Thyroid gland (tissue), 4 donors: ENCODE measurements at regions not wholly inside any gene's neighbourhood (a gene's known extent, or its start where the extent isn't known, plus 50 kb on each side); places are given as distances from the start of the nearest gene placed in this dataset.

Source experiments
- DNase-seq, 2 donors: peaks; one replicate each; pipeline ENCODE4 v3.0.0-alpha.2; 2019
- H3K27ac ChIP-seq, 3 donors: fragments of 200-600 bp; sonication (generic); 1 replicate in 2 of 3; 2 replicates in 1 of 3; pipeline ENCODE4 v1.5.1; 2016 to 2019; ENCODE audit warnings: mild to moderate bottlenecking in 1 of 3, moderate library complexity in 1 of 3
- H3K27me3 ChIP-seq: fragments of 200-600 bp; sonication (generic); one replicate; pipeline ENCODE4 v1.5.1; 2019
- H3K36me3 ChIP-seq, 2 donors: fragments of 200-600 bp; sonication (generic); one replicate each; pipeline ENCODE4 v1.5.1; 2016 to 2019
- H3K4me1 ChIP-seq, 2 donors: fragments of 200-600 bp; sonication (generic); one replicate each; pipeline ENCODE4 v1.5.1; 2017 to 2019
- H3K4me3 ChIP-seq, 3 donors: fragments of 200-600 bp; sonication (generic); replicated peaks in 1 of 3; 1 replicate in 2 of 3; 2 replicates in 1 of 3; pipeline ENCODE4 v1.5.1; 2016; ENCODE audit warnings: mild to moderate bottlenecking in 1 of 3
- H3K9me3 ChIP-seq: fragments of 200-600 bp; sonication (generic); one replicate; pipeline ENCODE4 v1.5.1; 2017
- POLR2A ChIP-seq, 2 donors: fragments of 450-650 bp; IDR thresholded peaks; one replicate each; pipeline ENCODE4 v1.6.1; 2017; ENCODE audit warnings: antibody characterized with exemption in 2 of 2, mild to moderate bottlenecking in 2 of 2, moderate library complexity in 1 of 2
- WGBS, 2 donors: methylation state at CpG; one replicate each; pipeline ENCODE4 v1.1.5; 2017; 5-methylcytosine and 5-hydroxymethylcytosine counted together
- intact Hi-C: fragments of 100-400 bp; cut with DNase I; formaldehyde crosslinking; loops from one replicate; pipeline ENCODE4 v1.15.1; 2023
- TF ChIP-seq, protein P1 (sequence below), 6 experiments: fragments of 200-600 bp in 3 of 6; fragments of 450-650 bp in 3 of 6; sonication (generic) in 3 of 6; IDR thresholded peaks; one replicate each; pipeline ENCODE4 v1.5.1; 2016 to 2019; ENCODE audit warnings: antibody characterized with exemption in 6 of 6, mild to moderate bottlenecking in 2 of 6, inconsistent platforms in 1 of 6, moderate library complexity in 1 of 6

DNA sequence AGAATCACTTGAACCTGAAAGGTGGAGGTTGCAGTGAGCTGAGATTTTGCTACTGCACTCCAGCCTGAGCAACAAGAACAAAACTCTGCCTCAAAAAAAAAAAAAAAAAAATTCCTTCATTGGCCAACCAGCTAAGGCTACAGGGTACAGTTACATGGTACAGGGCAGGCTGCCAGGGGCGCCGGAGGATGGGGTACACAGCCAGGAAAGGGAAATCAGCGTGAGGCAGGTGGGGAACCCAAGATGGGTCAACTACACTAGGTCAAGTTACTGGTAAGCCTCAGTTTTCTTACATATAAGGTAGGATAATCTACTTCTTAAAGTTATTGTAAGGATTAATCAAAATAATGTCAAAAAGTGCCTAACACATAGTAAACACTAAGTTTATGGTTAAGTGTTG, 69.6 kb upstream of the KCNK12 start:
- Histone ChIP-seq H3K27ac (no peak overlapping the region), H3K9me3 (no peaks in the 10 kb centered on the region), H3K4me3 (no peak overlapping the region), H3K4me1 (no peaks in the 10 kb centered on the region), H3K27me3 (no peaks in the 10 kb centered on the region), H3K36me3 (no peaks in the 10 kb centered on the region)
- TF ChIP-seq POLR2A (IDR thresholded peaks at IDR 0.05), result no peak
- TF ChIP-seq, protein P1, sequence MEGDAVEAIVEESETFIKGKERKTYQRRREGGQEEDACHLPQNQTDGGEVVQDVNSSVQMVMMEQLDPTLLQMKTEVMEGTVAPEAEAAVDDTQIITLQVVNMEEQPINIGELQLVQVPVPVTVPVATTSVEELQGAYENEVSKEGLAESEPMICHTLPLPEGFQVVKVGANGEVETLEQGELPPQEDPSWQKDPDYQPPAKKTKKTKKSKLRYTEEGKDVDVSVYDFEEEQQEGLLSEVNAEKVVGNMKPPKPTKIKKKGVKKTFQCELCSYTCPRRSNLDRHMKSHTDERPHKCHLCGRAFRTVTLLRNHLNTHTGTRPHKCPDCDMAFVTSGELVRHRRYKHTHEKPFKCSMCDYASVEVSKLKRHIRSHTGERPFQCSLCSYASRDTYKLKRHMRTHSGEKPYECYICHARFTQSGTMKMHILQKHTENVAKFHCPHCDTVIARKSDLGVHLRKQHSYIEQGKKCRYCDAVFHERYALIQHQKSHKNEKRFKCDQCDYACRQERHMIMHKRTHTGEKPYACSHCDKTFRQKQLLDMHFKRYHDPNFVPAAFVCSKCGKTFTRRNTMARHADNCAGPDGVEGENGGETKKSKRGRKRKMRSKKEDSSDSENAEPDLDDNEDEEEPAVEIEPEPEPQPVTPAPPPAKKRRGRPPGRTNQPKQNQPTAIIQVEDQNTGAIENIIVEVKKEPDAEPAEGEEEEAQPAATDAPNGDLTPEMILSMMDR (IDR thresholded peaks at IDR 0.05), result no peak
- 84 to 89% methylated on average over 3 of the region's 3 CpGs for WGBS, 2 donors
- no peak for DNase-seq
- intact Hi-C loops, result no loop called here

DNA sequence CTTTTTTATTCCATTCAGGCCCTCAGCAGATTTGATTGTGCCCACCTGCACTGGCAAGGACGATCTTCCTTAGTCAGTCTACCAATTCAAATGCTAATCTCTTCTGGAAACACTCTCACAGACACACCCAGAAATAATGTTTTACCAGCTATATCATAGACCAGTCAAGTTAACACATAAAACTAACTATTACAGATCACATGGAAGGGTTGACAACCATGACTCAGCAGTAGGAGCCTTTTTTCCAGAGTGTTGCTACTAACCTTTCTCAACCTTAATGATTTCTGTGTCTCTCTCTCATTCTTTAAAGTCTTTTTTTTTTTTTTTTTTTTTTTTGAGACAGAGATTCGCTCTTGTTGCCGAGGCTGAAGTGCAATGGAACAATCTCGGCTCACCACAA, 68.7 kb upstream of the KCNK12 start:
- Histone ChIP-seq H3K4me3 (no peak overlapping the region), H3K9me3 (no peaks in the 10 kb centered on the region), H3K4me1 (no peaks in the 10 kb centered on the region), H3K36me3 (no peaks in the 10 kb centered on the region), H3K27me3 (no peaks in the 10 kb centered on the region), H3K27ac (no peak overlapping the region)
- WGBS, 2 donors, result 89 to 92% methylated on average over 4 of the region's 4 CpGs
- no peak for DNase-seq
- TF ChIP-seq, protein P1 (IDR thresholded peaks at IDR 0.05), result no peak
- no peak for TF ChIP-seq POLR2A (IDR thresholded peaks at IDR 0.05)
- intact Hi-C loops, result no loop called here

DNA sequence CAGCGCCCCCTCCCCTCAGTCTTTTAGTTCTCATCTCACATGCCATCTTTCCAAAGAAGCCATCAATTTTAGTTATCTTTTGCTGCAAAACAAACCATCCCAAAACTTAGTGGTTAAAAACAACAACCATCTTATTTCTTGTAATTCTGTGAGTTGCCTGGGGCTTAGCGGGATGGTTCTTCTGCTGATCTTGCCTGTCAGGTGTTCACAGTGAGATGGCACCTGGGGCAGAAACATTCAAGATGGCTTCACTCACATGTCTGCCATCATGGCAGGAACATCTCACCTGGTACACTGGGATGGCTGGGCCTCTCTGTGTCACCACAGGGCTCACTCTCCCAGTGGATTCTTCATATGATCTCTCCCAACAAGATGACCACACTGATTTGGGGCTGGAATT, 67.6 kb upstream of the KCNK12 start:
- WGBS, 2 donors, result 97 to 98% methylated on average over 2 of the region's 2 CpGs
- DNase-seq, result no peak
- H3K4me1 ChIP-seq, result no peaks in the 10 kb centered on the region
- no peaks in the 10 kb centered on the region for H3K9me3 ChIP-seq
- no peaks in the 10 kb centered on the region for H3K36me3 ChIP-seq
- intact Hi-C loops, result no loop called here
- no peaks in the 10 kb centered on the region for H3K27me3 ChIP-seq
- H3K4me3 ChIP-seq, result no peak overlapping the region
- TF ChIP-seq, protein P1 (IDR thresholded peaks at IDR 0.05), result no peak
- no peak for TF ChIP-seq POLR2A (IDR thresholded peaks at IDR 0.05)
- H3K27ac ChIP-seq, result no peak overlapping the region

DNA sequence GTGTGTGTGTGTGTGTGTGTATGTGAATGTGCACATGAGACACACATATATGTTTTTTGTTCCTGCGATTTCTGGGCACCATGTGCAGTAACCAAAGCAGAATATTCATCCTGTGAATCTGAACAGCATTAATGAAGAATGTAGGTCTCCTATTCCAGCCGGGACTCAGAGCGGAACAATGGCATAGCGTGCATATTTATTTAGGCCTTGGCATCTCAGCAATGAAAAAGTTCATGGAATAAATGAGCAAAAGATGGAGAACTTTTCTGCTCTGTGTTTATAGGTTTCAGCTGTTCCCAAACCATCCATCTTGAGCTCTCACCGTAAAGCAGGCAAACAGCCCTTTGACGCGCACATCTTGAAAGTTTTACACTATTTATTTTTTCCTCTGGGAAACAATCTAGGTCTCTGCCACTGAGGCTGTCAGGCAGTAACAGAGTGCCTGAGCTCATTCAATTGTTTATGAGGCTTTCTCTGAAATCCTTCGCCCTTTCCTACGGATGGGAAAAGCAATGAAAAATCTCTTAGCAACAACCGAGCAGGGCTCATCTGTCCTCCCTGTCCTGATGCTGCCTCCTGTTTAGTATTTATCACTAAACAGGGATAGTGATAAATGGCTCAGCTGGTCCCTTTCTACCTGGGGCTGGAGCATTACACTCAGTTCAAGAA, 65.9 kb upstream of the KCNK12 start:
- DNase-seq, result no peak
- Histone ChIP-seq H3K36me3 (no peaks in the 10 kb centered on the region), H3K4me3 (no peak overlapping the region), H3K27ac (no peak overlapping the region), H3K4me1 (no peaks in the 10 kb centered on the region), H3K27me3 (no peaks in the 10 kb centered on the region), H3K9me3 (no peaks in the 10 kb centered on the region)
- intact Hi-C loops, result no loop called here
- TF ChIP-seq, protein P1 (IDR thresholded peaks at IDR 0.05), result no peak
- TF ChIP-seq POLR2A (IDR thresholded peaks at IDR 0.05), result no peak
- WGBS, 2 donors, result 83 to 88% methylated on average over 10 of the region's 10 CpGs

DNA sequence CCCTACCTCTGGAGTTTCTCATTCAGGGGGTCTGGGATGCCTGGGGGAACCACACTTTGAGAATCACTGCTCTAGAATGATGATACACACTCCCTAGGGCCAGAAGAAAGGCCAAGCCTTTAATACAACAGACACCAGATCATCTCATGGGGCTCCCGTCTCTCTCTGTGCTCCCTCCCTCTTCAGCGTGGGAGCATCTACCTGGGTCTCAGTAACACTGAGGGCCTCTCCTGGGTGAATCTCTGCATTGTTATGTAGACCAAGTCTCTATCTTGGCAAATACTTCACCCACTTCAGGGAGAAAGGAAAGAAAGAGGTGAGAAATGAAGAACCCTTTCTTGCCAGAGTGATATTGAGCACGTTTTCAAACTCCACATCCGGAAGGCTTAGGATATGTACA, 65.4 kb upstream of the KCNK12 start:
- Histone ChIP-seq H3K27ac (no peak overlapping the region), H3K4me1 (no peaks in the 10 kb centered on the region), H3K4me3 (no peak overlapping the region), H3K36me3 (no peaks in the 10 kb centered on the region), H3K27me3 (no peaks in the 10 kb centered on the region), H3K9me3 (no peaks in the 10 kb centered on the region)
- TF ChIP-seq, protein P1 (IDR thresholded peaks at IDR 0.05), result no peak
- TF ChIP-seq POLR2A (IDR thresholded peaks at IDR 0.05), result no peak
- no peak for DNase-seq
- WGBS, 2 donors, result 73 to 76% methylated on average over 4 of the region's 4 CpGs
- intact Hi-C loops, result no loop called here
